ENCODE measurements at regions not wholly inside any gene's neighbourhood (a gene's known extent, or its start where the extent isn't known, plus 50 kb on each side); places are given as distances from the start of the nearest gene placed in this dataset.

- TF ChIP-seq CTCF (IDR thresholded peaks at IDR 0.05) (no peak), POLR2A (IDR thresholded peaks at IDR 0.05) (no peak)
Observed at GRCh38 chr5:162591724-162592123, 524.2 kb downstream of the GABRG2 start.

Data from ovary (tissue), 3 donors.